CD4-positive, alpha-beta T cell treated with Interleukin-6 at 100 ng/mL for 8 hours (primary cell): ENCODE measurements at regions not wholly inside any gene's neighbourhood (a gene's known extent, or its start where the extent isn't known, plus 50 kb on each side); places are given as distances from the start of the nearest gene placed in this dataset.
"Not testable (repeated sequence)": the region's sequence is repeated elsewhere in the genome, so short reads cannot be mapped to it uniquely, and the experiment has no call there.

Experiments
- DNase-seq: peaks from one replicate; pipeline ENCODE4 v3.0.0-alpha.2; 2020; ENCODE audit warnings: mixed read lengths, low spot score

GRCh38 chr7:356691-357462, 66.9 kb downstream of the FOXL3 start:
- DNase-seq, result no peak

GRCh38 chr7:357531-358209, 67.7 kb downstream of the FOXL3 start:
- DNase-seq, result no peak

- no peak for DNase-seq
Measured at GRCh38 chr7:358352-358751, 68.4 kb downstream of the FOXL3 start.

- DNase-seq, result no peak
Measured at GRCh38 chr7:359226-359765, 69.3 kb downstream of the FOXL3 start.

GRCh38 chr7:359766-360361, 69.9 kb downstream of the FOXL3 start:
- no peak for DNase-seq

GRCh38 chr7:360454-361100, 70.6 kb downstream of the FOXL3 start:
- peak; percentile 46 for DNase-seq

GRCh38 chr7:361182-361581, 71.2 kb downstream of the FOXL3 start:
- DNase-seq, result not testable (repeated sequence)

- DNase-seq, result no peak
Measured at GRCh38 chr7:361680-362401, 71.9 kb downstream of the FOXL3 start.

GRCh38 chr7:362402-363096, 72.6 kb downstream of the FOXL3 start:
- DNase-seq, result peak; percentile 71

GRCh38 chr7:363626-364025, 73.7 kb downstream of the FOXL3 start:
- DNase-seq, result peak; percentile 64

GRCh38 chr7:364536-364935, 74.6 kb downstream of the FOXL3 start:
- DNase-seq, result no peak

GRCh38 chr7:365593-365992, 75.6 kb downstream of the FOXL3 start:
- no peak for DNase-seq

GRCh38 chr7:366161-366803, 76.3 kb downstream of the FOXL3 start:
- no peak for DNase-seq

- DNase-seq, result no peak
Measured at GRCh38 chr7:367351-367901, 77.5 kb downstream of the FOXL3 start.

- DNase-seq, result no peak
Measured at GRCh38 chr7:368651-369475, 78.9 kb downstream of the FOXL3 start.

GRCh38 chr7:369476-370258, 79.7 kb downstream of the FOXL3 start:
- DNase-seq, result no peak

GRCh38 chr7:370259-370625, 80.3 kb downstream of the FOXL3 start:
- DNase-seq, result no peak

GRCh38 chr7:370775-371118, 80.8 kb downstream of the FOXL3 start:
- DNase-seq, result no peak
